Gastrocnemius medialis (tissue), 4 donors: ENCODE measurements at regions not wholly inside any gene's neighbourhood (a gene's known extent, or its start where the extent isn't known, plus 50 kb on each side); places are given as distances from the start of the nearest gene placed in this dataset.

ENCODE experiments used
- POLR2A ChIP-seq, 2 donors: fragments of 450-650 bp; IDR thresholded peaks; one replicate each; pipeline ENCODE4 v1.6.1; 2017; ENCODE audit warnings: antibody characterized with exemption in 2 of 2, mild to moderate bottlenecking in 2 of 2, moderate library complexity in 2 of 2
- TF ChIP-seq, protein P1 (sequence below), 5 experiments: fragments of 450-650 bp in 3 of 5; fragments of 200-600 bp in 2 of 5; sonication (generic) in 2 of 5; IDR thresholded peaks in 4 of 5; conservative IDR thresholded peaks in 1 of 5; 1 replicate in 4 of 5; 2 replicates in 1 of 5; pipeline ENCODE4 v1.5.1; 2016 to 2019; ENCODE audit warnings: antibody characterized with exemption in 5 of 5, mild to moderate bottlenecking in 3 of 5, moderate library complexity in 3 of 5

DNA sequence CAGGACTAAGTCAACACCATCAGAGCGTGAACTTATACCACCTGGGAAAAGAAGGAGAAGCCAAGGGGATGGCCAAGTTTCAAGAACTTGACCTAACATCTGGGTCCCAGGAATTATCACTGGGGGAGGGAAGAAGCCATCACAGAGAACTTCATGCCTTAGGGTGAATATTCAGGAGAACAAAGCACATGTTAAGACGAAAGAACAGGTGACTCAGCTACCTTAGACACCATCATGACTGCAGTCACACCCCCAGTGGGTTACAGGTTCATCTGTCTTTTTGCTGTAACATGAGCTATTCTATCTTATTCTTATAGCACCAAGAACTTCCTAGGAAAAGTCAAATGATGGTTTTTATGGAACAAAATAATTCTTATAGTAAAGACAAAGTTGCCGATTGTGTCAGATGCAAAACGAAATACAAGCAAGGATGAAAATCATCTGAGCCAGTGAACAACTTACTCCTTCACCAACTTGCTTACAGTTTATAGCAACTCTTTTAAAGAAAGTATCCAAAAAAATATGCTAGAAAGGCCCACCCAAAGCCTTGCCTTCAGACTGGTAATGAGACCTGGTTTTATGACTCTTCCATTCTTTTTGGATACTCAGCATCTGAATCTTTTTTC is 72.0 kb downstream of the TPRA1 start:
- TF ChIP-seq, protein P1, sequence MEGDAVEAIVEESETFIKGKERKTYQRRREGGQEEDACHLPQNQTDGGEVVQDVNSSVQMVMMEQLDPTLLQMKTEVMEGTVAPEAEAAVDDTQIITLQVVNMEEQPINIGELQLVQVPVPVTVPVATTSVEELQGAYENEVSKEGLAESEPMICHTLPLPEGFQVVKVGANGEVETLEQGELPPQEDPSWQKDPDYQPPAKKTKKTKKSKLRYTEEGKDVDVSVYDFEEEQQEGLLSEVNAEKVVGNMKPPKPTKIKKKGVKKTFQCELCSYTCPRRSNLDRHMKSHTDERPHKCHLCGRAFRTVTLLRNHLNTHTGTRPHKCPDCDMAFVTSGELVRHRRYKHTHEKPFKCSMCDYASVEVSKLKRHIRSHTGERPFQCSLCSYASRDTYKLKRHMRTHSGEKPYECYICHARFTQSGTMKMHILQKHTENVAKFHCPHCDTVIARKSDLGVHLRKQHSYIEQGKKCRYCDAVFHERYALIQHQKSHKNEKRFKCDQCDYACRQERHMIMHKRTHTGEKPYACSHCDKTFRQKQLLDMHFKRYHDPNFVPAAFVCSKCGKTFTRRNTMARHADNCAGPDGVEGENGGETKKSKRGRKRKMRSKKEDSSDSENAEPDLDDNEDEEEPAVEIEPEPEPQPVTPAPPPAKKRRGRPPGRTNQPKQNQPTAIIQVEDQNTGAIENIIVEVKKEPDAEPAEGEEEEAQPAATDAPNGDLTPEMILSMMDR (IDR thresholded peaks at IDR 0.05 in 4 of 5, conservative IDR thresholded peaks at IDR 0.05 in 1 of 5): no peak
- TF ChIP-seq POLR2A (IDR thresholded peaks at IDR 0.05): no peak
